EH (cell line): ENCODE measurements at regions not wholly inside any gene's neighbourhood (a gene's known extent, or its start where the extent isn't known, plus 50 kb on each side); places are given as distances from the start of the nearest gene placed in this dataset.

Experiments used
- DNase-seq: peaks from one replicate; pipeline ENCODE4 v3.0.0-alpha.2; 2015; ENCODE audit warnings: low read depth

DNA sequence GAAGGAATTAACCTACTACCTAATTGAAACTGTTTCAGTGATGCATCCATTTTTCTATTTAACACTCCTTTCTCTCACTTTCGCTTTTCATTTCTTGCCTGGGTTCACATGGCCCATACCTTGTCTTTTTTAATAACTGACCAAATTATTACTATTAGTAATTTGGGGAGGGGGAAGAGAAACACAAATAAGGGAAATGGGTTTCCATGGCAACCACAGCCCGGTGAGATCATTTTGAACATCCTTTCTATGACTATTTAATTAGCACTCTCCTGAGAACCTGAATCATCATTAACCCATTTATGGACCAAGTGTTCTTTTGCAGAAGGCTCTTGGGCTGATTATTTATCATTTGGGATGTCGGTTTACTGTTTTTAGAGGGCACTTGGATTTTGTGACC is 628.2 kb upstream of the SALL1 start:
- no peak for DNase-seq

DNA sequence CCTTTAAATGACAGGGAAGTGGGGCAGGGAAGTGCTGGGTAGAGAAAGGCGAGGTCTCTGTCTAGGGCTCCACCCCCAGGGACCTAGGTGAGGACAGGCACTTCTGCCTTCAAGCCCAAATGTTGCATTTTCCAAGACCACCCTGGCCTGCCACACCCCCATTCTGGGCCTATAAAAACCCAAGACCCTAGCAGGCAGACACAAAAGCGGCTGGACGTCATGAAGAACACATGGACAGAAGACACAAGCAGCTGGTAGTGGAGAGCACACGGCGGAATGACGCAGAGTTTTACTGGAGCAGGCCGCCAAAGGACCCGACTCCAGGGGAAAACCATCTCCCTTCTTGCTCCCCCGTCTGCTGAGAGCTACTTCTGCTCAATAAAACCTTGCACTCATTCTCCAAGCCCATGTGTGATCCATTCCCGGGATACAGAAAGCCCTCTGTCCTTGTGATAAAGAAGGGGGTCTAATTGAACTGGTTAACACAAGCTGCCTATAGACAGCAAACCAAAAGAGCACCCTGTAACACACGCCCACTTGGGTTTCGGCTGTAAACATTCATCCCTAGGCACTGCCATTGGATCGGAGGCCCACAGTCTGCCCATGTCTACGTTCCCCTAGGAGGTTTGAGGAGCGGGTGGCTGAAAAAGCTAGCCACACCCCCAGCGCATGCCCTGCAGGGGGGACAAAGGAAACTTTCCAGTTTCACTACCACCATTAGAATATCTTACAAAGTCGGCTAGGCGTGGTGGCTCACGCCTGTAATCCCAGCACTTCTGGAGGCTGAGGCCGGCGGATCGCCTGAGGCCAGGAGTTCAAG is 622.2 kb upstream of the SALL1 start:
- DNase-seq, result no peak

DNA sequence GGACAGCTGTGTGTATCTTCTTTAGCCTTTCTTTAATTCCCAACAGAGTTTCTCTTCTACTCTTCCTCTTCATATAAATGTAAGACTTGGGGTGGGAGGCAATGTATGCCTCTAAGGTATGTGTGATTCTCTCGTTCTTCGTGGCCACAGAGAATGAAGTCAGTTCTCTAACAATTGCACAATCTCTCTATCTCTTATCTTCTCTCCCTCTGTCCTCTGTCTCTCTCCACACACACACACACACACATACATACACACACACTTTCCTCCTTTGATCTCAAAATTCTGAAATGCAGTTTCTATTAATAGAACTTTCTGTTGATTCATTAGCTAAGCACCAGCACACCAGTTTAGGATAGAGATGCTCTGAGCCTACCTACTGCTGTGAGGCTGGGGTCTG is 615.7 kb upstream of the SALL1 start:
- DNase-seq, result no peak

DNA sequence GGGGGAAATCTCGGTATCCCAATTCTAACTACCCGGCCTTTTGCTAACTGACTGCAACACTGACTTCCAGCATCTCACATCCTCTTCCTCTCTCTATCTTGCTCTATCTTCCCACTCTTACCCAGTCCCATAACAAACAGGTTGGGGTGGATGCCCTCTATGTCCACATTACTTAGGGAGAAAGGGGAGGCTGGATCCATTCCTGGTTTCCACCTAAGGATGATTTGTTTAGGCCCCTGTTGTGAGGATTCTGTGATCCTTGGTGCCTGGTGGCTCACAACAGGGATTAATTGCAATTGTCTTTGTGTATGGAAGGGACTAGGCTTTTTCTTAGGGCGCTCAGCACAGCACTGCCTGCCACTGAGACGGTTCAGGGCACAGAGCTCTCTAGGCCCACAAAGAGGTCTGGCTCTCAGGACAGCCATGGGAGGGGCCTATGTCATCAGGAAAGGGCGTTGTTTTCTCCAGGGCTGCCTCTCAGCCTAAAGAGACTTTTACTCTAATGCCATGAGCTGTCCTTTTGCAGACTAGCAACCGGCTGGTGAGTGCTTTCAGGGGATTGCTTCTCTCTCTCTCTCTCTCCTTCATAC is 612.1 kb upstream of the SALL1 start:
- no peak for DNase-seq

DNA sequence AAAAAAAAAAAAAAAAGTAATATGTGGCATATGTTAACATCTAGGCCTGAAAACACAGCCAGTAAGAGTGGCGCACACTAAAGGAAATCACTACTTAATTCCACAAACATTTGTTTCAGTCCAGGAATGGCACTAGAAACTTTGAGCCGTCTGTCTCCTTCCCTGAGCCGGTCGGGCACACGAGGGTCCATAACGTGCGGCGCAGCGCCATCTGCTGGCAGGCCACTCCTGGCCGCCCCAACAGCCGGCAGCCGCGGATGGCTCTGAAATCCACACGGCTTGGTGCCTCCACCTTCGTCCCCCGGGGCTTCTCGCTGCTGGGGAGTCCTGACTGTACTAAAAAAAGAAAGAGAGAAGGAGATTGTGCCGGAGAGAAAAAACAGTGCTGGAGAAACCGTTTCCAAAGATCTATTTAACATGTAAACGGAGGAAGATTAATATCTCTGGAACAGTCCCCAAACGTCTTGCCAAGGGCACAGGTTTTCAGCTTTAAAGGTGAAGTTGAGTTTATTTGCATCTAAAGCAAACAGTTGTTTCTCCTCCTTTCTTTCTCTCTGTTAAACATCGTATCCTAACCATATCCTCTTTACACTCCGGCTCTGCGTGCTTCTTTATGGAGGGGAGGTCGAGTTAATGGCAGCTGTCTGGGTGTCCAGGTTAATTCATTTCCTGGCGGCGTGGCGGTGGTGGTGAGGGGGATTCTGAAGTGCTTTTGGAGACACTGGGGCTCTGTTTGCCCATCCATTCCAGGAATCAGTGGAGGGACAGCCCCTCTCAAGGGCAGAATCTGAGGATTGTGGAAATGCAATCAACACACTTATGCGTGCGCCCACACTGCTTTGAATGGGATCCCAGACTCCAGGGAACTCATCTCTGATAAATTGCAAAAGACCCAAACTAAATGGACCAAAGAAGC is 611.3 kb upstream of the SALL1 start:
- peak; percentile 76 for DNase-seq

DNA sequence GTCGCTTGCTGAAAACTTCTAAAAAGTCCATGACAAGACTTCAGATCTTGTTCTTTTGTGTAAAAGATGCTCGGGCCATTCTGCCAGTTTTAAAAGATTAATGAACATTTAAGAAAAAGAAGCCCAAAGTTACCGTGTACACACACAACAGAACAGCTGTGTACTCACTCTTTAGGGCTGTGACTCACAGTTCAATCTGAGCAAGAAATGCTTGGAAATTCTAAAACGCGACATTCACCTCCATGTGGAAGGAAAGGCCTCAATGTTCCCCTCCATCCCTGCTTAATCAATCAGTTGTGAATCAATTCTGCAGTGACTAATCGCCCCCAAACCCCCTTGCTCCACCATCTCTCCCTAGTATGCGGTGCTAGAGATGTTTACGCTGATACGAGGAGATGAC is 609.9 kb upstream of the SALL1 start:
- DNase-seq, result no peak

DNA sequence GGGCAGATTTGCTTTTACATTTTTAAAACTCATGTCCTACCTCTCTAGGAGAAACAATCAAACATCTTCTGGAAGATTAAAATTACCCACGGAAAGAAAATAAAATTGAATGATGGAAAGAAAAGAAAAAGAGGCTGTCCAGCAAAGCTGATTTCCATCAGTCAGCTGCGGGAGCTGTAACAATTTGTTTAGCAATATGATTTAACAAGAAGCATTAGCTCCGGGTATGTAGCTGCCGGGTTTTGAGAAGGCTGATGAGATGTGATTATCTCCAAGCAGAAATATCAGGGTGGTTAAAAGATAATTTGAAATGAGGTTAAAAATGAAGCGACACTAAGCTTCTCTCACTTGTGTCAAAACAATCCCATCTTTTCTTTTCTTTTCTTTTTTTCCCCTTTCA is 608.9 kb upstream of the SALL1 start:
- DNase-seq, result no peak

DNA sequence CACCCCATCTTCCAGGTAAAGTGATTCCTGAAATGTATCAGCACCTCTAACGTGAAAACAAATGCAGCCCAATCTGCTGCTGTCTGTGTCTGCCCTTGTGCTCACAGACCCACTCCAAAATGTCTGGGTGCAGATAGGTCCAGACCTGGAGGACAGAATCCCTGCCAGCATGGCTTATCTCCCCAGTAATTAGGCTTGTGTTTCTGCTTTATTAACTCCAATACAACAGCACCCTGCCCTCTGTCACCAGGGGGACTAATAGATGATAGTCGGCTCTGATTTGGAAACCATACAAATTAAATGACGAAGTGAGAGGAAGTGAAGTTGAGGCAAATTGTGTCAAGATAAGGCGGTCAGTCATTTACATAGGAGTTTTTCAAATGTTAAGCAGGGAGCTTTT is 608.3 kb upstream of the SALL1 start:
- DNase-seq, result no peak

DNA sequence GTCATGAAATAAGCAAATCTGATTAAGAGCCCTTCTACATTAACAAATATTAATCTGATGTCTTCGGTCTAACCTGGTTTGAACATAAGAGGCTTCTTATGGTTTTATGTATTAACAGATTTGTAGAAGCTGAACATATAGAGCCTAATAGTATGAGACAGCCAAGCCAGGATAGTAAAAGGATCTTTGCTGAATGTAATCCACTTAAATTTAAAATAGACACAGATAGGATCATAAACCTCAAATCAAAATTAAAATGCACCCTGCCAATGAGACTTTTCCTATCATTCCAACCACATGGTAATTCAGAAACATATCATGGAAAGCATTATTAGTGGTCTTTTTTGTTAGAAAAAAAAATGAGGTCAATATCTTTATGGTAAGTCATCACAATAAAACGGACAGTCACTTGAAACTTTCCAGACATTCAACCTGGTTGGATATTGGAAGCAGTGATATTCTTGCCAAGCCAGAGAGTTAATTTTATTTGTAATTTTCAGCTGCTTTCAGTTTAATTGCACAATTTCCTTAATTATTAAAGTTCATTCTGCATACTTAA is 606.9 kb upstream of the SALL1 start:
- DNase-seq, result no peak

DNA sequence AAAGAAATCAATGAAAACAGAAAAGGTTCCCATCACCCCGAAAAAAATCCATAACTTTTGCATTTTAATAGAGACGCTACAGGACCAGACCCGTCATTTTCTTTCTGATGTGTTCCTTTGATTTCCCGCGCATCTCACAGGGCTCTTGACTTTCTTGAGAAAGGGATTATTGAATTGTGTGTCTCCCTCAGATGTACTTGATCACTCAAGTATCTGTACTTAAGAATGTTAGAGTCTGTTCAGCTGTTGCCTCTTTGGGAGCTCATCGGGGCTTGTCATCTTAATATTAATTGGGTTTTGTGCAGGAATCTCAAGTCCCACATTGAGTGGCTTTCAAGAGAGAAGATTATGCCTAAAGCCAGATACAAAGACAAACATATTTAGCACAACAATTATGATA is 606.4 kb upstream of the SALL1 start:
- DNase-seq, result no peak

DNA sequence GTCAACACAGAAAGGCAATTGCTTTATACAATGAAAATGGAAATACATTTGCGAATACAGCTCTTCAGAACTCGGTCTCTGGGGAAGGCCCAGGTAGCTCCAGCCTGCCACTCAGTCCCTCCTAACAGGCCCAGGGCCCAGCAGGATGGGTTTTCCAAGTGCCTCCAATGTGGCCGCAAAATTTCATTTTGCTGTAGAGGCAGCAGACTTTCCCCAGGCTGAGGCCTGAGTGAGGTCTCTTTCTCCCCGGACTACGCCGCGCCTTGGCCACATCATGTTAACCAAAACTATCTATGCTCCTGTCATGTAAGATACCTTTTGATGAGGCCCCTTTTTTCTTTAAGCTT is 606.0 kb upstream of the SALL1 start:
- DNase-seq, result no peak

DNA sequence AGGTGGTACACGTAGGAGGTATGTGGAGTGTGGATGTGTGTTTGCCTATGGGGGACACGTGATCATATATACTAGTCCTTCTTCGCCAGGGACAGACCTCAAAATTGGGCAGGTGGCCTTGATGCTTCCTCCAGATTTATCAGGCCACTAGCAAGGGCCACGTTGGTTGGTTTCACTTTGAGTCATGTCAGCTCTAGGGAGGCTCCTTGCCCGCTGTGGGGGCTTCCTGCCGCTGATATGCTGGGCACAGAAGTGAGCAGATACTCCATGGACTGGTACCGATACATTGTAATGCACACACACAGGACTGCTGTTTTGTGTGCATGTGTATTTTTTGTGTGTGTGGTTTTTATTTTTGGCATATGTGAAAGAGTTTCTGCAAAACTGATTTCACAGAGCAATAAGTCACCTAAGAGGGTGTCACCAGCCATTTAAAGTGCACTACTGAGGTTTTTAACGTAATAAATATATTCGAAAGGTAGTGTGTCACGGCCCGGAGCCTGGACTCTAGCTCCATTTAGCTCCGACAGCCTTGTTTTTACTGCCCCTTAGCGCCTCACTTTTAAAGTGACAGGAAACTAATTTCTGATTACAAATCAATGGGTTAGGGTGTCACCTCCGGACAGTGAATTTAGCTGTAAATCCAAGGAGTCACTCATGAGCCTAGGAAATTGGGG is 605.5 kb upstream of the SALL1 start:
- DNase-seq, result no peak

DNA sequence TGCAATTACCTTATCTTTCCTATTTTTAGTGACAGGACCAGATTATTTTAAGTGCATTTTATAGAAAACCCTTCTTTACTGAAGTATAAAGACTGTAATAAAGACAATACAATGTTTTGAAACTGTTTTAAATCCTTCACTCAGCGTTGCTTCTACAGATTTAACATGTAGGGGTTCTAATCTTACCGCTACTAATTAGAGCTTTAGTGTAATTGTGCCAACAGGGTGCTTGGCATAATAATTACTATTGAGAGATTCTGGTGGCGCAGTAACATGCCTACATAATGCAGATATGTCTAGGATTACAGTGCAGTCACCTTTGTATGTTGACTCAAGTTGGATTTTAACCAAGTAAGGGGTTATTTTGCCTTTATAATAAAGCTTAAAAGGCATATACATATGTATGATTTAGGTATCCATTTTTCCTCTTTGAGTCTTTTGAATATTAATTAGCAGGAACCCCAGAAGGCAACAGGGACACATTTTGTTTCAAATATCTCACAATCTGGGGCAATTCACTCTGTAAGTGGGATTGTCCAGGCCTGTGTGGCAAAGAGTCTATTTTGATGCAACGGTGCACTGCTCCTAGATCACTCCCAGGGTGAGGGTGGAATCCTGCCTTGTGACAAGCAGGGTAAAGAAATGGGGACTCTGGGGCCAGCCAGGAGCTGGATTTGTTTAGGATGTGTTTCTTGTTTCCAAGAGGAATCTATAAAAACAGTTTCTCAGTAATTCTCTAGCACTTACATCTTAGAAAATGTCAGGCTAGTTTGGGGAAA is 604.7 kb upstream of the SALL1 start:
- no peak for DNase-seq

DNA sequence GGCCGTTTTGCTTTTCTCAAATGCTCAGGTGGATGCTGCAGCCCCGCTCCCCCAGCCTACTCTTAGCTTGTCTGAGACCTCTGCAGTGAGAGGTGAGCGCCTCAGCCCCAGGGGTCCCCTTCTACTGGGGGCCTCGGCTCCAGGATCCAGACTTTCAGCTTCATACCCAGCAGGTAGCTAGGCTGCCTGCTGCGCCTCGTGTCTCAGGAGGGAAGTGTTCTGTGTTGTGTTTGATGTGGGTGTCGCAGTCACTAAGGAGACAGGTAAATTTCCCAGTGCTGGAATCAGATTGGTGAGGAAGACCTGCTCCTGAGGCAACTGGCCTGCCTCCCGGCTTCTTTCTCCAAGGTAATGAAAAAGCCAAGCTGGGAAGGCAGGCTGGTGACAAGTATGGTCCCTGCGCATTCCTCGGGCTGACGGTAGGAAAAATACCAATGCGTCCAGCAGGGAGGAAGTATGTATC is 604.0 kb upstream of the SALL1 start:
- DNase-seq, result no peak

DNA sequence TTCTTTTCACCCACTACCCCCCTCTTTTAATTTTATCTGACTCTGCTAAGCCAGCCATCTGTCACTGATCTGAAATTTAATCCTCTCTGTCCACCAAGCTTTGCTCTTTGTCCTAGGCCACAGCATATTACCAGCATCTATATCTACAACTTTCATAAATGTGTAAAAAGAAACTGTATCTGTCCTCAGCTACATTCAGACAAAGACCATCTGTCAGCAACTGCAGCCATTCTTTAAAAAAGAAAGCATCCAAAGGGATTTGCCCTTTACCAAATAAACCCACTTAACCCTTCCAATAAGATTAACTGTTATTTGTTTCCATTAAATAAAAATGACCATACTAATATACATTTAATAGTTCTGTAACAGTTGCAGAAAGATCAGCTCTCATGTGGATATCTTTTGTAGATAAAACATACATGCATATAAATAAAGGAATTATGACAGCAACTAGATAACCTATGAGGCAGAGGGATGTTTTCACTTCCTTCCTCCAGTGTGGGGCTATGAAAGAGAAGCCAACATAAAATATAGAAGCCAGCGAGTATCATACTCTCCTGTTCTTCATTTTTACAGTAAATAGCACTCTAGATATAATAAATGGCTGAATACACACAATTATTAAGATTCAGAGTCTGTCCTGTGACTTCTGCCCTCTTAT is 602.5 kb upstream of the SALL1 start:
- no peak for DNase-seq

DNA sequence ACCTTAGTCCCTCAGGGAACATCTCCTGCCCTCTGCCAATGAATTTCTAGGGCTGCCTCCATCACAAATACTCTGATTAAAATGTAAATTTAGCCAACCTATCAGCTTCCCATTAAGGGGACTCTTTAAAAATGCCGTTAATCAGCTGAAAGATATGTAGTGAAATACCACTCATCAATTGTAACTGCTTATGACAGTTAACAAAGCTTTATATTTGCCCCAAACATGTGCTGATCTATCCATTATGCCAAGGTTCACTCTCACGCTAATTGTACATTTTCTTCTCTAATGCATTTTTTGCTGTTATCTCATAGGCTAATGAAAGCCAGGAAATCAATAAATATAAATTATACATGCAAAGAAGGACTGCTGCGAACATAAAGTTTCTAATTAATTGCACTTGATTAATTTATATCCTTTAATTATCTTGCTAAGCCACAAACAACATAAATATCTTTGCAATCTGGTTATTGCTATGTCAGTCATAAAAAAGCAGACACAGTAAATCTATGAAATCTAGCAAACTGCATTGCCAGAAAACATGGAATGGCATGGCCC is 601.4 kb upstream of the SALL1 start:
- no peak for DNase-seq

DNA sequence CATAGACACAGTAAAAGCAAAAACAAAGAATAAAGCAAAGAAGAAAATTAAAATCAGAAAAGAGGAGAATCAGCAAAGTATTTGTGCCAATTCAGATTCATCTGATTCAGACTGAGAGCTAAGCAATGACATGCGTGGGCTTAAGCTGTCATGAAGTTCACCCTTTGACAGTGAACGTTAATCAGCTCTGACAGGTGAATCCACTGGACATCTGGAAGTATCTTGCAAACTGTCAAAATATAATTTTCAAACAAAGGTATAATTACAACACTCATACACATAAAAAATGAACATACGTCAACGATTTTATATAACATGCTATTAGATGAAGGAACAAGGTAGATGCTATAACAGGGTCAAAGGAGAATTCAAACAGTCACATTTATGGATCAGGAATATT is 596.3 kb upstream of the SALL1 start:
- no peak for DNase-seq

DNA sequence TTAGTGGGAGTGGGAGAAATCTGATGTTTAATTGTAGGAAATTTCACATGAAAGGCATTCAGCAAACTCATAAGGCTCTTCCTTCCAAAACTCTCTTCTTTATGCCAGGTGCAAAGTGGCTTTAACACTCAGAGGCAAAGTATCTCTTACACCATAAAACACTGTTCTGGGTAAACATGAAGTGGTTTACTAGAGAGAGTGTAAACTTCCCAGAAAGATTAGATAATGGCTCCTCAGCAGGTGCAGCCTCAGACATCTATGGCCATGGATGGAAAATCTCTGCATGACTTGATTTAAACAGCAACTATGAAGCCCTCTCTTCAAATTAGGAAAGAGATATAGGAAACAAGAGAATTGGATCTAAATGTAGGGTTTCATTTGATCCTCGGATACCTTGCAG is 583.1 kb upstream of the SALL1 start:
- no peak for DNase-seq

DNA sequence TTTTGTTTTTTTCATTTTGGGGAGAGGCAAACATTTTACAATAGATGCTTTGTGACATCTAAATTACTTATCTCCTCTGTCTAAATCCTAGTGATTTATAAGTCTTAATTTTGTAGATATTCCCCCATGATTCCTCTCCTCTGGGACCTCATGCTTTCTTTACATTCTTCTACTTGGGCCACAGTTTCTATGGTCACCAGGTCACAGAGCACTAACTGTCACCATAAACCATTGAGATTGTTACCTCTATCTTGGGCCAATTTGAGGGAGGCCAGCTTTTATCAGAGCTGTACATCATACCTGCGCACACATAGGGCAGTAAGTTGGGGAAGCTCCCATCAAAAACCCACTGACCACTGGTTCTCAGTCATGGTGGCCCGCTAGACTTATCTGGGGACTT is 582.1 kb upstream of the SALL1 start:
- DNase-seq, result no peak

DNA sequence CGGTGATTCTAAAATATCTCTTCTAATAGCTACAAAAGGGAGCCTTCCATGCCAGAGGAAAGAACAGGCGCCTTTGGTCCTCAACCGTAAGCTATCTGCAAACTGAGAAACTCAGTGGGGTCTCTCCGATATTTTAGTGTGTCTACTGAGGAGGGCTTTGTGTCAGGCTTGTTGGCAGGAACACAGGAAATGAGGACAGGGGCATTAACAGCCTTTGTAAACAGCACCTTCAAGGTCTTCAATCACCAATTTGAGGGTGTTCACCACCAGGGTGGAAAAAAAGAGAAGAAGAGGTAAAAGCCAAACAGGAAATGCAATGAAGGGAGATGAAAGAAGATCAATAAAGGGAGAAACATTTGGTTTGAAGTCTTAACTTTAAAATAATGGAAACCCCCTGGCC is 580.1 kb upstream of the SALL1 start:
- DNase-seq, result no peak
